ENCODE measurements at regions not wholly inside any gene's neighbourhood (a gene's known extent, or its start where the extent isn't known, plus 50 kb on each side); places are given as distances from the start of the nearest gene placed in this dataset.

DNA sequence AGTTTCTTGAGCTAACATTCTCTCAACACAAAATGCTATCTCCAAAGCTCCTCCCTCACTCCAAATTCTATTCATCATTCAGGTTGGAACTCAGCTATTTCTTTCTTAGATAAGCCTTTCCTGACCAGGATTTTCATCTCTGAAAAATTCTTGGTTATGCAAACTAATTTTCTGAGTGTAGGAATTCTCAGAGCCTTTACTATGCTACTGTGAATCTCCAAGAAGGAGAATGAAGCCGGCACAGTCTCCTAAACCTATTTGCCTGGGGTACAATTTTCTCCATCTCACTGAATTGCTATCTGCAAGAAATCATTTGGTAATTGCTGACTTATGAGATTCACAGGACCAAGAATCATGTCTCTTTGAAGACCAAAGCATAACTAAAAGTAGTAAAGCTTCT lies 325.9 kb upstream of the ESRRG start:
- Histone ChIP-seq H2BK15ac (ENCODE audit: low read length) (no peak overlapping the region), H3K4me1 (ENCODE audit: control insufficient read depth in 2 of 2, insufficient read depth in 1 of 2, low read depth in 1 of 2, low read length in 2 of 2) (peaks cover 0 to 2% of the 10 kb centered on the region in 2 donors), H4K8ac (ENCODE audit: low read depth, low read length) (no peak overlapping the region), H3K9ac (ENCODE audit: low read depth, low read length, poor library complexity) (no peak overlapping the region), H3K27me3 (ENCODE audit: control insufficient read depth in 3 of 3, insufficient read depth in 3 of 3, low read depth in 1 of 3, low read length in 3 of 3) (no peaks in the 10 kb centered on the region), H2BK120ac (ENCODE audit: low read depth, low read length) (no peak overlapping the region), H3K79me1 (ENCODE audit: low read depth, low read length) (no peaks in the 10 kb centered on the region), H2AFZ (ENCODE audit: low read length) (no peak overlapping the region), H3K4me3 (ENCODE audit: low read length in 2 of 2) (no peak overlapping the region), H4K91ac (ENCODE audit: low read depth, low read length, poor library complexity) (no peak overlapping the region), H3K9me3 (replicated peaks in 1 of 2; ENCODE audit: control insufficient read depth in 2 of 2, insufficient read depth in 1 of 2, low read depth in 1 of 2, low read length in 2 of 2) (no peaks in the 10 kb centered on the region), H3K14ac (ENCODE audit: low read length) (no peak overlapping the region), H3K18ac (ENCODE audit: low read length) (no peak overlapping the region), H3K36me3 (replicated peaks in 1 of 2; ENCODE audit: control insufficient read depth in 2 of 2, insufficient read depth in 2 of 2, low read length in 2 of 2) (no peaks in the 10 kb centered on the region), H2BK12ac (ENCODE audit: low read length) (no peak overlapping the region), H2AK5ac (ENCODE audit: low read depth, low read length) (no peak overlapping the region), H2BK5ac (ENCODE audit: low read length) (no peak overlapping the region), H3K4me2 (ENCODE audit: insufficient read depth, low read length, poor library complexity, severe bottlenecking) (no peak overlapping the region), H3K27ac (replicated peaks; ENCODE audit: low read length) (no peak overlapping the region), H3K23ac (ENCODE audit: low read depth, low read length, poor library complexity) (no peak overlapping the region), H3K4ac (ENCODE audit: low read length) (no peak overlapping the region)
- no peak for DNase-seq (ENCODE audit: low spot score)
- no CpG with 5 or more reads among the region's 1 CpG for WGBS, 2 donors (ENCODE audit: extremely low coverage in 2 of 2, insufficient read length in 2 of 2, insufficient replicate concordance in 1 of 2)

DNA sequence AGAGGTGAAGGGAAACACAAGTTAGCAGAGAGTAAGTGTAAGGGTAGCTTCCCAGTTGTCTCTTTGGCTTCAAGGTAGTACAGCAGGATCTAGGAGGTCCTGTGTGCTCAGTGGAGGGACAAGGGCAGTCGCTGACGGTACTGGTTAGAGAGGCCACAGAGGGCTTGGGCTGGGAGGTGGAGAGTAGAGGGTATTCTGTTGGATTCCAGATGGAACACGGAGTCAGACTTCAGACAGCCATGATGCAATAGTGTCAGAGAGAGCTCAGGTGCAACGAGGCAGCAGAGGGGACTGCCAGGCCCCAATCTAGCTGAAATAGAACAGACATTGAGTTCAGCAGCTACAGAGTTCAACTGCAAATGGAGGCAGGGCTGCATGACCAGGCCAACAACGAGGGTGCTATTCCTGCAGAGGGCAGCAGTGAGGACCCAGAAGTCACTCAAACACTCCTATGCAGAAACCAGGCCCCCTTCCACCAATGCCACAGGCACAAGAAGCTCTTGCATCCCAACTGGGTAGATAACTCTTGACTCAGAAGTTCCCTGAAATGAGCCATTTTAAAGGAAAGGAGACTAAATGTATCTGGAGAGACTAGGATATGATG lies 325.0 kb upstream of the ESRRG start:
- no peak for DNase-seq (ENCODE audit: low spot score)
- Histone ChIP-seq H2BK5ac (ENCODE audit: low read length) (no peak overlapping the region), H2AFZ (ENCODE audit: low read length) (no peak overlapping the region), H3K4me1 (ENCODE audit: control insufficient read depth in 2 of 2, insufficient read depth in 1 of 2, low read depth in 1 of 2, low read length in 2 of 2) (no peaks in the 10 kb centered on the region), H3K36me3 (replicated peaks in 1 of 2; ENCODE audit: control insufficient read depth in 2 of 2, insufficient read depth in 2 of 2, low read length in 2 of 2) (no peaks in the 10 kb centered on the region), H4K8ac (ENCODE audit: low read depth, low read length) (no peak overlapping the region), H2AK5ac (ENCODE audit: low read depth, low read length) (no peak overlapping the region), H2BK12ac (ENCODE audit: low read length) (no peak overlapping the region), H3K14ac (ENCODE audit: low read length) (no peak overlapping the region), H3K27me3 (ENCODE audit: control insufficient read depth in 3 of 3, insufficient read depth in 3 of 3, low read depth in 1 of 3, low read length in 3 of 3) (no peaks in the 10 kb centered on the region), H2BK120ac (ENCODE audit: low read depth, low read length) (no peak overlapping the region), H3K18ac (ENCODE audit: low read length) (no peak overlapping the region), H3K9ac (ENCODE audit: low read depth, low read length, poor library complexity) (no peak overlapping the region), H3K9me3 (replicated peaks in 1 of 2; ENCODE audit: control insufficient read depth in 2 of 2, insufficient read depth in 1 of 2, low read depth in 1 of 2, low read length in 2 of 2) (no peaks in the 10 kb centered on the region), H3K4ac (ENCODE audit: low read length) (no peak overlapping the region), H3K4me2 (ENCODE audit: insufficient read depth, low read length, poor library complexity, severe bottlenecking) (no peak overlapping the region), H2BK15ac (ENCODE audit: low read length) (no peak overlapping the region), H4K91ac (ENCODE audit: low read depth, low read length, poor library complexity) (no peak overlapping the region), H3K4me3 (ENCODE audit: low read length in 2 of 2) (no peak overlapping the region), H3K23ac (ENCODE audit: low read depth, low read length, poor library complexity) (no peak overlapping the region), H3K27ac (replicated peaks; ENCODE audit: low read length) (no peak overlapping the region), H3K79me1 (ENCODE audit: low read depth, low read length) (no peaks in the 10 kb centered on the region)
- no CpG with 5 or more reads among the region's 5 CpGs for WGBS, 2 donors (ENCODE audit: extremely low coverage in 2 of 2, insufficient read length in 2 of 2, insufficient replicate concordance in 1 of 2)

DNA sequence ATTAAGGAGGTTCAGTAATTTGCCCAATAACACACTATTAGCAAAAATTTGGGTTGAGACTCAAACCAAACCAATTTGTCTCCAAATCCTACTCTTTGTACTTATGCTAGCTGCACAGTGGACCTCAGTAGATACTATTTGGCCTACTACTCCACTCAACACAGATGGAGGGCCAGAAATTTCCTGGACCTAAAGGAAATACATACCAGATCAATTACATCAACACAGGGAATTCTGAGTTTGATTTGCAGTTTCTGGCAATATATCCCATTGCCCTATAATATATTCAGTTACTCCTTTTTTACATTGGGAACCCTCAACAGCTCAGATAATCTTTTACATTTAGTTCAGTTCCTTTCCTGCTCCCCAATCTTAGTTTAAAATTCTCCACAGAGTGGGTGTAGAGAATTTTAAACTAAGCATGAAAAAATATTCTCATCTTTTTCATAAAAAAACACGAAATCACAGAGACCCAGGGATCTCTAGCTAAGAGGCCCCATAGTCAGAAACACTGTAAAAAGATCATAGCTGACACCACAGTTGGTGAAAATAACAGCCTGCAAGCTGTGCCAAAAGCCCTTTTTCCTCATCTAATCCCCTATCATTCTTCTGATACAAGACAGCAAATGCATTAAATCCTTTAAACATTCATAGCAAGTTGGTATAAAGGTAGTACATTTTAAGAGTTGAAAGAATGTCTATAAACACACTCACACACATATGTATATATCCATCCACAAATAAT lies 317.7 kb upstream of the ESRRG start:
- Histone ChIP-seq H3K9me3 (replicated peaks in 1 of 2; ENCODE audit: control insufficient read depth in 2 of 2, insufficient read depth in 1 of 2, low read depth in 1 of 2, low read length in 2 of 2) (peaks cover 5 to 7% of the 10 kb centered on the region in 2 donors), H3K27me3 (ENCODE audit: control insufficient read depth in 3 of 3, insufficient read depth in 3 of 3, low read depth in 1 of 3, low read length in 3 of 3) (no peaks in the 10 kb centered on the region), H2BK12ac (ENCODE audit: low read length) (no peak overlapping the region), H3K9ac (ENCODE audit: low read depth, low read length, poor library complexity) (no peak overlapping the region), H2BK120ac (ENCODE audit: low read depth, low read length) (no peak overlapping the region), H3K14ac (ENCODE audit: low read length) (no peak overlapping the region), H2AFZ (ENCODE audit: low read length) (no peak overlapping the region), H3K27ac (replicated peaks; ENCODE audit: low read length) (no peak overlapping the region), H4K8ac (ENCODE audit: low read depth, low read length) (no peak overlapping the region), H2BK15ac (ENCODE audit: low read length) (no peak overlapping the region), H3K36me3 (replicated peaks in 1 of 2; ENCODE audit: control insufficient read depth in 2 of 2, insufficient read depth in 2 of 2, low read length in 2 of 2) (no peaks in the 10 kb centered on the region), H2AK5ac (ENCODE audit: low read depth, low read length) (no peak overlapping the region), H3K18ac (ENCODE audit: low read length) (no peak overlapping the region), H4K91ac (ENCODE audit: low read depth, low read length, poor library complexity) (no peak overlapping the region), H3K4me2 (ENCODE audit: insufficient read depth, low read length, poor library complexity, severe bottlenecking) (no peak overlapping the region), H3K4ac (ENCODE audit: low read length) (no peak overlapping the region), H3K4me1 (ENCODE audit: control insufficient read depth in 2 of 2, insufficient read depth in 1 of 2, low read depth in 1 of 2, low read length in 2 of 2) (peaks cover 1 to 4% of the 10 kb centered on the region in 2 donors), H3K79me1 (ENCODE audit: low read depth, low read length) (no peaks in the 10 kb centered on the region), H3K4me3 (ENCODE audit: low read length in 2 of 2) (no peak overlapping the region), H3K23ac (ENCODE audit: low read depth, low read length, poor library complexity) (no peak overlapping the region), H2BK5ac (ENCODE audit: low read length) (no peak overlapping the region)
- no CpG with 5 or more reads among the region's 1 CpG for WGBS, 2 donors (ENCODE audit: extremely low coverage in 2 of 2, insufficient read length in 2 of 2, insufficient replicate concordance in 1 of 2)
- DNase-seq (ENCODE audit: low spot score) = no peak

DNA sequence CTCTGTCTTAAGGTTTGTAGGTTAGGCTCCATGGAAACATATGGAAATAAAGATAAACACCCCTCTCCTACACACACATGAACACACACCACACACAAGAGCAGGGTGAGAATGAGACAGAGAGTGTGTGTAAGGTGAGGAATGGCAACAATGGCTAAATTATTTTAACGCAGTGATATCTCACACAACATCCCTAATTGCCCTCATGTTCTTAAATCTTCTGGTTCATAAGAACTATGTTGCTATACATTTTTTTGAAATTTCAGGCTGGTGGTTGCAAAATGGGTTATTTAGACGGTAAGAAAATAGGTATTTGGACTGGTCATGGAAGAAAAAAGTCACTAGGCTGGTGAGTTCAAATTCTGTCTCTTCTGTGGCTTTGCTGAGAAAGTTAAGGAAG lies 316.7 kb upstream of the ESRRG start:
- no CpG with 5 or more reads among the region's 2 CpGs for WGBS, 2 donors (ENCODE audit: extremely low coverage in 2 of 2, insufficient read length in 2 of 2, insufficient replicate concordance in 1 of 2)
- H3K4me1 ChIP-seq (ENCODE audit: control insufficient read depth in 2 of 2, insufficient read depth in 1 of 2, low read depth in 1 of 2, low read length in 2 of 2) = peaks cover 1 to 4% of the 10 kb centered on the region in 2 donors

More for the DNA sequence above, 316.7 kb upstream of the ESRRG start:
- H2BK120ac ChIP-seq (ENCODE audit: low read depth, low read length) = no peak overlapping the region
- H4K91ac ChIP-seq (ENCODE audit: low read depth, low read length, poor library complexity) = no peak overlapping the region
- H2BK12ac ChIP-seq (ENCODE audit: low read length) = no peak overlapping the region
- no peak overlapping the region for H3K23ac ChIP-seq (ENCODE audit: low read depth, low read length, poor library complexity)
- H3K9me3 ChIP-seq (replicated peaks in 1 of 2; ENCODE audit: control insufficient read depth in 2 of 2, insufficient read depth in 1 of 2, low read depth in 1 of 2, low read length in 2 of 2) = peaks cover 5 to 7% of the 10 kb centered on the region in 2 donors
- H2AFZ ChIP-seq (ENCODE audit: low read length) = no peak overlapping the region
- H2AK5ac ChIP-seq (ENCODE audit: low read depth, low read length) = no peak overlapping the region
- H3K14ac ChIP-seq (ENCODE audit: low read length) = no peak overlapping the region
- H2BK5ac ChIP-seq (ENCODE audit: low read length) = no peak overlapping the region
- no peak overlapping the region for H3K4me2 ChIP-seq (ENCODE audit: insufficient read depth, low read length, poor library complexity, severe bottlenecking)
- no peak overlapping the region for H3K27ac ChIP-seq (replicated peaks; ENCODE audit: low read length)
- no peak overlapping the region for H2BK15ac ChIP-seq (ENCODE audit: low read length)
- H3K27me3 ChIP-seq (ENCODE audit: control insufficient read depth in 3 of 3, insufficient read depth in 3 of 3, low read depth in 1 of 3, low read length in 3 of 3) = no peaks in the 10 kb centered on the region
- no peaks in the 10 kb centered on the region for H3K36me3 ChIP-seq (replicated peaks in 1 of 2; ENCODE audit: control insufficient read depth in 2 of 2, insufficient read depth in 2 of 2, low read length in 2 of 2)
- H3K4ac ChIP-seq (ENCODE audit: low read length) = no peak overlapping the region
- no peak overlapping the region for H3K4me3 ChIP-seq (ENCODE audit: low read length in 2 of 2)
- DNase-seq (ENCODE audit: low spot score) = no peak
- no peak overlapping the region for H3K18ac ChIP-seq (ENCODE audit: low read length)
- H3K79me1 ChIP-seq (ENCODE audit: low read depth, low read length) = no peaks in the 10 kb centered on the region
- H4K8ac ChIP-seq (ENCODE audit: low read depth, low read length) = no peak overlapping the region
- no peak overlapping the region for H3K9ac ChIP-seq (ENCODE audit: low read depth, low read length, poor library complexity)

All from neuronal stem cell (in vitro differentiated cells).